Uterus (tissue), 2 donors: ENCODE measurements at regions not wholly inside any gene's neighbourhood (a gene's known extent, or its start where the extent isn't known, plus 50 kb on each side); places are given as distances from the start of the nearest gene placed in this dataset.

Experiments used
- POLR2A ChIP-seq, 2 donors: fragments of 450-650 bp; IDR thresholded peaks; one replicate each; pipeline ENCODE4 v1.6.1; 2016; ENCODE audit warnings: antibody characterized with exemption in 2 of 2, mild to moderate bottlenecking in 1 of 2, moderate library complexity in 1 of 2
- TF ChIP-seq, protein P1 (sequence below), 4 experiments: fragments of 200-600 bp in 2 of 4; fragments of 450-650 bp in 2 of 4; sonication (generic) in 2 of 4; IDR thresholded peaks; one replicate each; pipeline ENCODE4 v1.5.1; 2016 to 2019; ENCODE audit warnings: antibody characterized with exemption in 4 of 4, mild to moderate bottlenecking in 2 of 4, moderate library complexity in 1 of 4

DNA sequence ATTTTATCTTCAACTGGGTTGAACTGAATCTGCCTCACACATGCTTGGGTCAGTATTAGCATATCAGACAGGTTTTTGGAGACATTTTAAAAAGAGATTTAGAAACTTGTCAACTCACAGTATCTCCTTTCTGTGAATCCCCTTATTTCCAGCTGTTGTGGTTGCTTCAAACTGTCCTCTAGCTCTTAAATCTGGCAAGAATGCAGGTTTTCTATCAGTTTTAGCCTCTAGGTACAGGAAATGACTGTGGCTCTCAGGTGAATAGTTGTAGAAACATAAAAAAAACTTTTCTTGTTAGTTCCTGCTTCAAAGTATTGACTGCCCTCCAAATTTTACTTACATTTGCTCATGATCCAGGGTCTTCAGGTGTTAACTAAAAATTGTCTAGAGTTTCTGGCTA is 495.7 kb upstream of the TMPRSS15 start:
- no peak for TF ChIP-seq POLR2A (IDR thresholded peaks at IDR 0.05)
- TF ChIP-seq, protein P1, sequence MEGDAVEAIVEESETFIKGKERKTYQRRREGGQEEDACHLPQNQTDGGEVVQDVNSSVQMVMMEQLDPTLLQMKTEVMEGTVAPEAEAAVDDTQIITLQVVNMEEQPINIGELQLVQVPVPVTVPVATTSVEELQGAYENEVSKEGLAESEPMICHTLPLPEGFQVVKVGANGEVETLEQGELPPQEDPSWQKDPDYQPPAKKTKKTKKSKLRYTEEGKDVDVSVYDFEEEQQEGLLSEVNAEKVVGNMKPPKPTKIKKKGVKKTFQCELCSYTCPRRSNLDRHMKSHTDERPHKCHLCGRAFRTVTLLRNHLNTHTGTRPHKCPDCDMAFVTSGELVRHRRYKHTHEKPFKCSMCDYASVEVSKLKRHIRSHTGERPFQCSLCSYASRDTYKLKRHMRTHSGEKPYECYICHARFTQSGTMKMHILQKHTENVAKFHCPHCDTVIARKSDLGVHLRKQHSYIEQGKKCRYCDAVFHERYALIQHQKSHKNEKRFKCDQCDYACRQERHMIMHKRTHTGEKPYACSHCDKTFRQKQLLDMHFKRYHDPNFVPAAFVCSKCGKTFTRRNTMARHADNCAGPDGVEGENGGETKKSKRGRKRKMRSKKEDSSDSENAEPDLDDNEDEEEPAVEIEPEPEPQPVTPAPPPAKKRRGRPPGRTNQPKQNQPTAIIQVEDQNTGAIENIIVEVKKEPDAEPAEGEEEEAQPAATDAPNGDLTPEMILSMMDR (IDR thresholded peaks at IDR 0.05), result no peak
